GM19025 (cell line): ENCODE measurements at regions not wholly inside any gene's neighbourhood (a gene's known extent, or its start where the extent isn't known, plus 50 kb on each side); places are given as distances from the start of the nearest gene placed in this dataset.
"Not testable (repeated sequence)": the region's sequence is repeated elsewhere in the genome, so short reads cannot be mapped to it uniquely, and the experiment has no call there.

Experiments used
- ATAC-seq: cut with Tn5 transposase; IDR thresholded peaks from one replicate; pipeline ENCODE4 v1.9.1; 2021; ENCODE audit warnings: mild to moderate bottlenecking, low read depth, moderate library complexity; ENCODE audit not compliant: unreplicated experiment

DNA sequence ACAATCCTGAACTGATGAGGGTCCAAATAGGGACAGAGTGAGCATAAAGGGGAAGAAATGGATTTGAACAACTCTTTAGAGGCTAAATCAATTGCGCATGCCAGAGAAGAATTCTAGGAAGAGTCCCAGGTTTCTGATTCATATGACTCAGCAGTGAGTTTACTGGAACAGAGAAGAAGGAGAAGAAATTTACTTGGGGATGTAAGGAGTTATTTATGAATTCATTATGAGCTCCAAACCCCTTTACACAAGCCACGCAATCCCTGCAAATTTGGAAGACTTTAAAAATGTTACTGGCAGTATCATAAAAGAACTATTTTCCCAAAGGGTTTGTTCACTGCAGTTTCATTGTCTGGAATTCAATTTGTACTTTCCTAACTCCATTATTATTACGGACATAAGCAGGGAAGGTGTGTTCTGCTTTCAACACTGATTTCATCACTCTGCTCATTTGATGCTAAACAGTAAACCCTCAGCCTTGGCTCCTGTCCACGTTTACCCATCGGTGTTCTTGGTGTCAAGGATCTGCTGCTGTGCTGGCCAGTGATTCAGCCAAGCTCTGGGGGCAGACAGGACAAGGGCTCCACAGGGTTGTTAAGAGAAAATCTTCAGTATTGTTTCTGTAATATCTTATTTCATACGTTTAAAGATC lies 273.7 kb downstream of the HNRNPD start:
- no peak for ATAC-seq

- no peak for ATAC-seq
These were observed 276.3 kb downstream of the HNRNPD start for GRCh38 chr4:82097504-82097903.

- ATAC-seq: no peak
These were observed 283.1 kb downstream of the HNRNPD start for GRCh38 chr4:82090717-82091116.

DNA sequence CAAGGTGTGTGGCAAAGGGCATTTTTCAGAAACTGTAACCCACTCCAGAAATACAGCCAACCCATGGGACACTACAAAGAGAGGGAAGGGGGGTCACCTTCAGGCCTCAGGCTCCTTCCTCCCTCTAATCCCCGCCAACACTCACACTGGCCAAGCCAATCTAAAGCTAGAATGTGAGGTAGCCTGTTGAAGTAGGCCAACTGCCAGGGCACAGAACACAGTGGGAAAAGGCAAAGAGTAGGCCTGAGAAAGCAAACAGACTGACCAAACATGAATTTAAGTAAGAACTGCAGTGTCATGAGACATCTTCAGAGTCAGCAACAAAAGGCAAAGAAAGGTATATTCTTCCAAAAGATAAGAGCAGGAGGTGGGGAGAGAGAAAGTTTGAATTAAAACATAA lies 289.0 kb downstream of the HNRNPD start:
- no peak for ATAC-seq

DNA sequence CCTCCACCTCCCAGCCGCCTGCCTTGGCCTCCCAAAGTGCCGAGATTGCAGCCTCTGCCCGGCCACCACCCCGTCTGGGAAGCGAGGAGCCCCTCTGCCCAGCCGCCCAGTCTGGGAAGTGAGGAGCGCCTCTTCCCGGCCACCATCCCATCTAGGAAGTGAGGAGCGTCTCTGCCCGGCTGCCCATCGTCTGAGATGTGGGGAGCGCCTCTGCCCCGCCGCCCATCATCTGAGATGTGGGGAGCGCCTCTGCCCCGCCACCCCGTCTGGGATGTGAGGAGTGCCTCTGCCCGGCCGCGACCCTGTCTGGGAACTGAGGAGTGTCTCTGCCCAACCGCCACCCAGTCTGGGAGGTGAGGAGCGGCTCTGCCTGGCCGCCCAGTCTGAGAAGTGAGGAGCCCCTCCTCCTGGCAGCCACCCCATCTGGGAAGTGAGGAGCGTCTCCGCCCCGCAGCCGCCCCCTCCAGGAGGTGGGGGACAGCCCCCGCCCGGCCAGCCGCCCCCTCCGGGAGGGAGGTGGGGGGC lies 296.3 kb downstream of the HNRNPD start:
- not testable (repeated sequence) for ATAC-seq

GRCh38 chr4:82076809-82077208 lies 297.0 kb downstream of the HNRNPD start:
- no peak for ATAC-seq

- ATAC-seq: no peak
These were observed 297.4 kb downstream of the HNRNPD start for GRCh38 chr4:82076359-82076758.

GRCh38 chr4:82071951-82072350 lies 301.8 kb downstream of the HNRNPD start:
- ATAC-seq: no peak

- no peak for ATAC-seq
These were observed 303.7 kb downstream of the HNRNPD start for GRCh38 chr4:82069883-82070638.

DNA sequence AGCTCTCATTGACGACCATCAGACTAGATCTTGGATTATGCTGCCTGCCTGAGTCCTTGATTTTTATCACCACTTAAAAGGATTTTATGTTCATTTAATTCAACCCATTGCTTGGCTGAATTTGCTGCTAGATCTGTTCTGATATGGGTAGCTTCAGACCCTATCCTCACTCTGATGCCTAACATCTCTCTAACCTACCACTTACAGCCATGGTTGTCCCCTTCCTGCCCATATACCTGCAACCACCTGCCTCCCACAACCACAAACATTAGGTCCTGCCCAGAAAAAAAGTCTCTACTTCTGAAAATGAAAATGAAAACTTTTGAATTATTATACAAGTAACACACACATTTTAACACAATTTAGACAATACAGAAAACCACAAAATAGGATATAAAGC lies 310.8 kb downstream of the HNRNPD start:
- ATAC-seq: no peak

GRCh38 chr4:82057990-82058544 lies 315.7 kb downstream of the HNRNPD start:
- ATAC-seq: no peak

DNA sequence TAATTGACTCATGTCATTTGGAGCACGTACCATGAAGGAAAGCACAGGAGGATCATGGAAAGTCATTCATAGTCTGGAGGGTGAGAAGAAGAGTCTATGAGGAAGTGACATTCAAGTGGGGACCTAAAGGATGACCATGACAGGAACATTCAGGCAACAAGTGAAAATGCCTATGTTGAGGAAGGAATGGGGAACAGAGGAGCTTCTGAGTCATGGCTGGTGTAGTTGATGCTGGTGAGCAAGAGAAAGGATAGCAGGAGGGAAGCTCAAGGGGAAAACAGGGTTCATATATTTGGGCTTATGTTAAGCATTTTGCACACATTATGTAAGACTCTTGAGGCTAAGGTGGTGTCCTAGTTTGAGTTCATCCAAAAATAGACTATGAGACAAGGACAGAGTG lies 318.6 kb downstream of the HNRNPD start:
- ATAC-seq: no peak

DNA sequence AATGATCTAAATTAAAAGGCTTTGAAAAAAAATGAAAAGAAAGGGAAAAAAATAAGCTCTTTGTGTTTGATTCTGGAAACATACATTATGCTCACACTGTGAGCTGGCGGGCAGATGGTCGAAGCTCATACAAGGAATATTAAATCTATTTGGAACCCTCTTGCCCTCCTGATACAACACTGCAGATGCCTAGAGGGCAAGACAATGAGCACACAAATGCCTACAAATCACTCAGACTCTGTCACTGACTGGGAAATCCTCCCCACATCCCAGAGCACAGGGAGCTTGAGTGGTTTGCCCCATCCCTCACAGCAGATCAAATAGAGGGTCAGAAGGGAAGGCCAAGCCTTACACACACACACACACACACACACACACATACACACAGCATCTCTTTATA lies 320.4 kb downstream of the HNRNPD start:
- ATAC-seq: no peak

DNA sequence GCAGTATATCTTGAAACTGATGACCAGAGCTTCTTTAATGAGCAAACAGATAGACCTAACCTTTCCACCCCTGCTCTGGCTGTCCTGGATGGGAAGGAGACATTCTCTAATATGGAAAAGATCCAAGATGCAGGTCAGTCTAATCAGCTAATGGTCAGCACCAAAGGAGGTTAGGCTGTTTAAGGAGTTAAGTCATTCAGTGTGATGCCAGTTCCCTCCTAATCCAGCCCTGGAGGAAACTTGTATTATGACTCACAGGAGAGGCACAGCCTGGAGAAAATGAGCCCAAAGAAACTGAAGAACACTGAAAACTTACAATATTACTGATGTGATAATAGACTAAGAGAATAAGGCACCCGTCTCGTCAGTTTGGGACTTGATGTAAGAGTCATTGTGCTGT lies 323.0 kb downstream of the HNRNPD start:
- no peak for ATAC-seq

DNA sequence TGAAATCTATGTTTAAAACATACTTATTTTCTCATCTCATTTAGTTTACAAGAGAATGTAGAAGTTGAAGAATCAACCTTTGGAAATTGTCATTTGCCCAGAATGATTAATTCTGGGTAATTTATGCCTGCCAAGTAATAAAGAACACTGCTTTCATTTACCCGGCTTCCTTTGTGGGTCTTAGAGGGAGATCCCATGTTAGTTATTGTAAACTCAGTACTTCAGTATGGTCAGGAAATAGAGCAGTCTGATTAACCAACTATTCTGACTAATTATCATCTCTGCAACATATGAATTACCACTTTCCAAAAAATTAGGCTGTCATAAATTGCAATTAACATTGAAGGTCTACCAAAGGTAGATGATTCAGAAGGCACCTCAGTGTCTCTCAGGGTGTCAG lies 324.5 kb downstream of the HNRNPD start:
- ATAC-seq: no peak

- ATAC-seq: no peak
These were observed 326.1 kb downstream of the HNRNPD start for GRCh38 chr4:82047731-82048130.

DNA sequence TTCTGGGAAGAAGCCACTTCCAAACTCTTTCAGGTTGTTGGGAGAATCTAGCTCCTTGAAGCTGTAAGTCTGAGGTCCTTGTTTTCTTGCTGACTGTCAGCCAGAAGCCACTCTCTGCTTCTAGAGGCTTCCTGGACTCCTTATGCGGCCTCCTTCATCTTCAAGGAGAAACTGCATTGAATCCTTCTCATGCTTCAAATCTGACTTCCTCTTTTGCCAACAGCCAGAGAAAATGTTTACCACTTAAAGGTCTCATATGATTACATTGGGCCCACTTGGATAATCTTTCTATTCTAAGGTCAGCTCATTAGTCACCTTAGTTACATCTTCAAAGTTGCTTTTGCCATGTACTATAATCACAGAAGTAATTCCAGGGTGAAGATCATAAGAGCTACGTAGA lies 327.0 kb downstream of the HNRNPD start:
- no peak for ATAC-seq

- ATAC-seq: no peak
These were observed 328.5 kb downstream of the HNRNPD start for GRCh38 chr4:82045267-82045666.

DNA sequence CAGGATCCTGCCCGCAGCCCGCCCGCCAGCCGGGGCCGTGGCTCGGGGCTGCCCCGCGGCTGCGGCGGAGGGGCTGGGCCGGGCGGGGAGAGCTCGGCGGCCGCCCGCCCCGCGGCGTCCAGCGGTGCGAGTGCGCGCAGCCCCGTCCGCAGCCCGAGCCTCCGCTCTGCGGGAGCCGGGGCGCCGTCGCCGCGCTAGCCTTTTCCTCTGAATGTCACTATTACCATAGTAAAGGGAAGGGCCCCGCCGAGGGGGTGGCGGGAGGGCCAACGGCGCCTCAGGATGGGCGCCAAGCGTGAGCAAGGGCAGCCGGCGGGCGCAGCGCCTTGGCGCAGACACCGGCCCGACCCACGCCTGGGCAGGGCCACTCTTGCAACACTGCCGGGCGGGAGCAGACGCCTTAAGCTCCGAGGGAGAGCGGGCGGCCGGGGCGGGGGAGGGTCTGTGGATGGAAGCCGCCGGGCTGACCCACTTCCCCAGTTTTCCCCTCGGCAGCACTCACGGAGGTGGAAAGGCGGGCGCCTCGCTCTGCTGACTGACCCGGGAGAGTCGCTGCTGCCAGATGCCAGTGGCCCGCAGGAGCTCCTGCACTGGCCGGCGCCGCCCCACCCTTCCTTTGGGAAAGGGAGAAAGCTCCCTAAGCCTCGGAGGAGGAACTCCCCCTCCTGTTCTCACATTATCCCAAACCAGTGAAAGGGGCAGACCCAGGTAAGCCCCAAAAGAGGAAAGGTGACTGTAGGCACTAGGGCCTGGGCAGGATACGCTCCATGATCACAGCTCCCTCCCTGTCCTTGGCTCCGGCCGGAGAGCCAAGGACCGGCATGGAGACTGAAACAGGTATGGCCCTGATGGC lies 329.4 kb downstream of the HNRNPD start:
- no peak for ATAC-seq

DNA sequence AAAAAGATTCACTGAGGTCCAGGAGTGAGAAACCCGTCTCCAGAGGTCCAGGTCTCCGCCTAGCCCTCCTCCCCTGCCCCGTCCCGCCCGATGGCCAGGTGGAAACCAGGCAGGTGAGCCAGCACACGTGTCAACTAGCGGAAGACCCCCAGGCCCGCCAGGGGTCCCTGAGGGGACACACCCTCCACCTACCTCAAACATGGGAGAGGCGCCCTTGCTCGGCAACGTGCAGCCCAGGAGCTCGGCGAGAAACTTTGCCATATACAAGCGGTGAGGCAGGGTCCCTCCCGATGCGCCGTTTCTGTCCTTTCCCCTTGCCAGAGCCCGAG lies 330.0 kb downstream of the HNRNPD start:
- no peak for ATAC-seq
